Progenitor cell of endocrine pancreas (in vitro differentiated cells): ENCODE measurements at regions not wholly inside any gene's neighbourhood (a gene's known extent, or its start where the extent isn't known, plus 50 kb on each side); places are given as distances from the start of the nearest gene placed in this dataset.

Source experiments
- DNase-seq: peaks from one replicate; pipeline ENCODE4 v3.0.0; 2021; ENCODE audit warnings: low spot score; ENCODE audit not compliant: unreplicated experiment
- H3K27ac Mint-ChIP-seq: 2 replicates; pipeline ENCODE4 v1.8.0; 2021; ENCODE audit warnings: mild to moderate bottlenecking, moderate library complexity, mixed read lengths
- H3K27me3 Mint-ChIP-seq: 2 replicates; pipeline ENCODE4 v1.8.0; 2021; ENCODE audit warnings: mixed read lengths
- H3K36me3 Mint-ChIP-seq: 2 replicates; pipeline ENCODE4 v1.8.0; 2022; ENCODE audit warnings: mixed read lengths; ENCODE audit not compliant: insufficient read depth
- H3K4me1 Mint-ChIP-seq: 2 replicates; pipeline ENCODE4 v1.8.0; 2021; ENCODE audit warnings: low read depth, mixed read lengths
- H3K4me3 Mint-ChIP-seq: 2 replicates; pipeline ENCODE4 v1.8.0; 2021; ENCODE audit warnings: low read depth, mild to moderate bottlenecking, moderate library complexity, mixed read lengths
- H3K9me3 Mint-ChIP-seq: 2 replicates; pipeline ENCODE4 v1.8.0; 2021; ENCODE audit warnings: low read depth, mixed read lengths
- TF ChIP-seq, protein P1 (sequence below): fragments of 200-600 bp; sonication (generic); IDR thresholded peaks from one replicate; pipeline ENCODE4 v1.5.0; 2021; ENCODE audit warnings: antibody characterized with exemption, mild to moderate bottlenecking; ENCODE audit not compliant: unreplicated experiment

DNA sequence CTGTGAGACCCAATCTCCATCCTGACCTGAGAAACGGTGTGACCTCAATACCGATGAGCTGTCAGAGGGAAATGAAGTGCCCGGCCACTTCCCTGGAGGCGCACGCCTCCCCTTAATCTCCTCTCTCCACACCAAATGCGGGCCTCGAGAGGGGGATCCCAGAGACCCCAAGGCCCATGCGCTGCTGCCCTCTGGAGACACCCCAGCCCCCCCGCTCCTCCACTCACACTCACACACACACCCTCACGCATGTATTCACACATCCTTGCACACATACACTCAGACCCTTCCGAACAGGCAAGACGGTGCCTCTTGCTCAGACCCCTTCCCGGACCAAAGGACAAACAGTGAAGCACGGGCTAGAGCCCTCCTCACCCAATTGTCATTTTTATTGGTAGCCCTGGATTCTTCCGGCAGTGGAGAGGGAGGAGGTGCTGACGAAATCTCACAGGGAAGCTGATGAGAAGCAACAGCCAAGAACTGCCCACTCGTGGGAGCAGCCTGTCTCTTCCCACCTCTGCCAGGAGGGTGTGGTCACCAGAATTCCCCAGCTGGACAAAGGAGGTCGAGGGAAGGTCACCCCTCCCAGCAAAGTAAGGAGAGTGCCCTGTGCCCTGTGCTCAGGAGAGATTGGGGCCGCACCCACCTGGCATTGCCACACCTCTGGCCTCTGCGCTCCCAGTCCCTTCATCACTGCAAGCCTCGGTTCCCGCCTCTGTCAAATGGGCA lies 136.0 kb upstream of the TNRC6C start:
- H3K27ac Mint-ChIP-seq: no peak overlapping the region
- no peak overlapping the region for H3K4me3 Mint-ChIP-seq
- peaks cover 6% of the 10 kb centered on the region for H3K9me3 Mint-ChIP-seq
- no peaks in the 10 kb centered on the region for H3K36me3 Mint-ChIP-seq
- DNase-seq: no peak
- H3K4me1 Mint-ChIP-seq: no peaks in the 10 kb centered on the region
- H3K27me3 Mint-ChIP-seq: peaks cover 26% of the 10 kb centered on the region
- TF ChIP-seq, protein P1, sequence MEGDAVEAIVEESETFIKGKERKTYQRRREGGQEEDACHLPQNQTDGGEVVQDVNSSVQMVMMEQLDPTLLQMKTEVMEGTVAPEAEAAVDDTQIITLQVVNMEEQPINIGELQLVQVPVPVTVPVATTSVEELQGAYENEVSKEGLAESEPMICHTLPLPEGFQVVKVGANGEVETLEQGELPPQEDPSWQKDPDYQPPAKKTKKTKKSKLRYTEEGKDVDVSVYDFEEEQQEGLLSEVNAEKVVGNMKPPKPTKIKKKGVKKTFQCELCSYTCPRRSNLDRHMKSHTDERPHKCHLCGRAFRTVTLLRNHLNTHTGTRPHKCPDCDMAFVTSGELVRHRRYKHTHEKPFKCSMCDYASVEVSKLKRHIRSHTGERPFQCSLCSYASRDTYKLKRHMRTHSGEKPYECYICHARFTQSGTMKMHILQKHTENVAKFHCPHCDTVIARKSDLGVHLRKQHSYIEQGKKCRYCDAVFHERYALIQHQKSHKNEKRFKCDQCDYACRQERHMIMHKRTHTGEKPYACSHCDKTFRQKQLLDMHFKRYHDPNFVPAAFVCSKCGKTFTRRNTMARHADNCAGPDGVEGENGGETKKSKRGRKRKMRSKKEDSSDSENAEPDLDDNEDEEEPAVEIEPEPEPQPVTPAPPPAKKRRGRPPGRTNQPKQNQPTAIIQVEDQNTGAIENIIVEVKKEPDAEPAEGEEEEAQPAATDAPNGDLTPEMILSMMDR: no peak

GRCh38 chr17:77824102-77824779 lies 134.3 kb upstream of the TNRC6C start:
- no peak for DNase-seq
- H3K27ac Mint-ChIP-seq: no peak overlapping the region
- H3K4me1 Mint-ChIP-seq: no peaks in the 10 kb centered on the region
- TF ChIP-seq, protein P1: no peak
- H3K9me3 Mint-ChIP-seq: no peaks in the 10 kb centered on the region
- H3K27me3 Mint-ChIP-seq: peaks cover 29% of the 10 kb centered on the region
- H3K36me3 Mint-ChIP-seq: no peaks in the 10 kb centered on the region
- H3K4me3 Mint-ChIP-seq: no peak overlapping the region

GRCh38 chr17:77824780-77825280 lies 133.7 kb upstream of the TNRC6C start:
- H3K36me3 Mint-ChIP-seq: no peaks in the 10 kb centered on the region
- no peak for DNase-seq
- H3K4me1 Mint-ChIP-seq: no peaks in the 10 kb centered on the region
- no peak overlapping the region for H3K4me3 Mint-ChIP-seq
- H3K27me3 Mint-ChIP-seq: peaks cover 29% of the 10 kb centered on the region
- H3K9me3 Mint-ChIP-seq: no peaks in the 10 kb centered on the region
- TF ChIP-seq, protein P1: no peak
- no peak overlapping the region for H3K27ac Mint-ChIP-seq

DNA sequence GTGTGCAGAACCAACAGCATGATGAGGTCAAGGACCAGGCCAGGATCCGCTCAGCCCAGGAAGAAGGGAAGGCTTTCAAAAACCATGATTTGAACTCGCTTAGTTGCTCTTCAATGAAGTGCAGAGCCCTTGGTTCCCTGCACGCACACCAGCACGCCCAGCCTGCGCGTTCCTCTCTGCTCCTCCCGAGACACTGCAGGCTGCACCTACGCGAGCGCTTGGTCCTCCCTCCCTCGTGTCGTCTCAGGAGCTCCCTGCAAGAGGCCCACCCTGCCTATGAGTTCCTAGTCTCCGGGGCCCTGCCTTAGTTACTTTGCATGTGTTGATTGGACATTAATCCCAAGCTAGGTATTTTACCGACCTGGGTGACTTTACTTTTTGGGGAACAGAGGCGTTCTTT lies 132.9 kb upstream of the TNRC6C start:
- Mint-ChIP-seq H3K4me1 (no peaks in the 10 kb centered on the region), H3K27me3 (peaks cover 29% of the 10 kb centered on the region), H3K36me3 (no peaks in the 10 kb centered on the region), H3K4me3 (no peak overlapping the region), H3K27ac (no peak overlapping the region), H3K9me3 (no peaks in the 10 kb centered on the region)
- no peak for DNase-seq
- TF ChIP-seq, protein P1: no peak

- peaks cover 31% of the 10 kb centered on the region for H3K27me3 Mint-ChIP-seq
- H3K4me1 Mint-ChIP-seq: no peaks in the 10 kb centered on the region
- H3K9me3 Mint-ChIP-seq: no peaks in the 10 kb centered on the region
- no peak overlapping the region for H3K27ac Mint-ChIP-seq
- H3K36me3 Mint-ChIP-seq: no peaks in the 10 kb centered on the region
- H3K4me3 Mint-ChIP-seq: no peak overlapping the region
- TF ChIP-seq, protein P1: no peak
- no peak for DNase-seq
Measured at GRCh38 chr17:77826132-77826873, 132.2 kb upstream of the TNRC6C start.
